CD4-positive, alpha-beta memory T cell (primary cell): ENCODE measurements at regions not wholly inside any gene's neighbourhood (a gene's known extent, or its start where the extent isn't known, plus 50 kb on each side); places are given as distances from the start of the nearest gene placed in this dataset.
"Not testable (repeated sequence)": the region's sequence is repeated elsewhere in the genome, so short reads cannot be mapped to it uniquely, and the experiment has no call there.

Experiments
- CTCF ChIA-PET: fragments of 350-600 bp; sonication (Branson Sonifier 250); formaldehyde crosslinking; loops from one replicate; lab custom pipeline; 2021; ENCODE audit warnings: inconsistent platforms; ENCODE audit not compliant: partially characterized antibody; lab: Charles Lee
- POLR2A ChIA-PET: fragments of 350-600 bp; sonication (Branson Sonifier 250); formaldehyde crosslinking; loops from one replicate; lab custom pipeline; 2021; ENCODE audit not compliant: partially characterized antibody; lab: Charles Lee
- DNase-seq, 5 donors: peaks; one replicate each; pipeline versions ENCODE4 v3.0.0 to v3.0.0-alpha.2; 2020 to 2022; ENCODE audit warnings: mixed read lengths in 1 of 5
- H3K27ac ChIP-seq: one replicate; pipeline ENCODE4 v1.7.0; 2013; ENCODE audit warnings: low read depth, low read length
- H3K27me3 ChIP-seq: 2 replicates; pipeline ENCODE4 v1.7.0; 2013; ENCODE audit warnings: mild to moderate bottlenecking, low read length, moderate library complexity; ENCODE audit not compliant: insufficient read depth
- H3K36me3 ChIP-seq: 2 replicates; pipeline ENCODE4 v1.7.0; 2013; ENCODE audit warnings: mild to moderate bottlenecking, low read length, moderate library complexity; ENCODE audit not compliant: insufficient read depth
- H3K4me1 ChIP-seq: 2 replicates; pipeline ENCODE4 v1.7.0; 2013; ENCODE audit warnings: mild to moderate bottlenecking, low read length, moderate library complexity; ENCODE audit not compliant: insufficient read depth
- H3K4me3 ChIP-seq, 2 donors: one replicate each; pipeline ENCODE4 v1.7.0; 2013; ENCODE audit warnings: low read length in 2 of 2, mild to moderate bottlenecking in 1 of 2
- H3K9me3 ChIP-seq, 2 donors: one replicate each; pipeline ENCODE4 v1.7.0; 2013; ENCODE audit warnings: low read length in 2 of 2, control low read depth in 1 of 2; ENCODE audit not compliant: control insufficient read depth in 1 of 2
- H3K27ac Mint-ChIP-seq, 7 donors: one replicate each; pipeline ENCODE4 v1.8.0; 2020 to 2021; ENCODE audit warnings: mixed read lengths in 7 of 7, mild to moderate bottlenecking in 6 of 7, inconsistent platforms in 3 of 7, moderate library complexity in 3 of 7
- H3K27me3 Mint-ChIP-seq, 2 donors: one replicate each; pipeline ENCODE4 v1.8.0; 2020 to 2021; ENCODE audit warnings: mixed read lengths in 2 of 2
- H3K36me3 Mint-ChIP-seq, 2 donors: one replicate each; pipeline ENCODE4 v1.8.0; 2020 to 2021; ENCODE audit warnings: mixed read lengths in 2 of 2, inconsistent platforms in 1 of 2, mild to moderate bottlenecking in 1 of 2
- H3K4me1 Mint-ChIP-seq, 4 donors: one replicate each; pipeline ENCODE4 v1.8.0; 2020 to 2021; ENCODE audit warnings: mixed read lengths in 4 of 4, mild to moderate bottlenecking in 1 of 4
- H3K4me3 Mint-ChIP-seq, 8 donors: one replicate each; pipeline ENCODE4 v1.8.0; 2020 to 2021; ENCODE audit warnings: mixed read lengths in 8 of 8, mild to moderate bottlenecking in 7 of 8, moderate library complexity in 6 of 8, inconsistent platforms in 3 of 8
- H3K9me3 Mint-ChIP-seq, 8 donors: one replicate each; pipeline ENCODE4 v1.8.0; 2020 to 2021; ENCODE audit warnings: mixed read lengths in 8 of 8, mild to moderate bottlenecking in 5 of 8, inconsistent platforms in 3 of 8, moderate library complexity in 1 of 8
- intact Hi-C: fragments of 100-400 bp; cut with micrococcal nuclease; formaldehyde crosslinking; loops from one replicate; pipeline ENCODE4 v1.15.1; 2023

- DNase-seq, result no peak
- ChIA-PET POLR2A (no interaction called here), CTCF (no interaction called here)
- Mint-ChIP-seq H3K4me3 (no peak overlapping the region), H3K4me1 (no peaks in the 10 kb centered on the region), H3K36me3 (no peaks in the 10 kb centered on the region), H3K27me3 (peaks cover 13 to 15% of the 10 kb centered on the region in 2 donors), H3K27ac (no peak overlapping the region), H3K9me3 (peaks cover 0 to 2% (median 0%) of the 10 kb centered on the region in 8 donors)
- no peak overlapping the region for H3K4me3 ChIP-seq
- no peaks in the 10 kb centered on the region for H3K9me3 ChIP-seq
- H3K4me1 ChIP-seq, result no peaks in the 10 kb centered on the region
- H3K27ac ChIP-seq, result no peak overlapping the region
- H3K36me3 ChIP-seq, result no peaks in the 10 kb centered on the region
- intact Hi-C loops, result no loop called here
- H3K27me3 ChIP-seq, result no peaks in the 10 kb centered on the region
Measured at GRCh38 chr1:29921741-29922140, 685.4 kb downstream of the PTPRU start.

GRCh38 chr1:29920784-29921183 is 684.5 kb downstream of the PTPRU start:
- Histone ChIP-seq H3K27ac (no peak overlapping the region), H3K4me3 (no peak overlapping the region), H3K36me3 (no peaks in the 10 kb centered on the region), H3K4me1 (no peaks in the 10 kb centered on the region), H3K27me3 (no peaks in the 10 kb centered on the region), H3K9me3 (no peaks in the 10 kb centered on the region)
- no peaks in the 10 kb centered on the region for H3K36me3 Mint-ChIP-seq
- ChIA-PET CTCF (no interaction called here), POLR2A (no interaction called here)
- no peak for DNase-seq
- no peak overlapping the region for H3K4me3 Mint-ChIP-seq
- intact Hi-C loops, result no loop called here
- H3K27me3 Mint-ChIP-seq, result peaks cover 13 to 16% of the 10 kb centered on the region in 2 donors
- peaks cover 0 to 2% (median 0%) of the 10 kb centered on the region in 8 donors for H3K9me3 Mint-ChIP-seq
- no peak overlapping the region for H3K27ac Mint-ChIP-seq
- no peaks in the 10 kb centered on the region for H3K4me1 Mint-ChIP-seq

- Histone ChIP-seq H3K36me3 (no peaks in the 10 kb centered on the region), H3K27ac (no peak overlapping the region), H3K9me3 (no peaks in the 10 kb centered on the region), H3K4me1 (no peaks in the 10 kb centered on the region), H3K27me3 (no peaks in the 10 kb centered on the region), H3K4me3 (no peak overlapping the region)
- Mint-ChIP-seq H3K4me3 (no peak overlapping the region), H3K27me3 (peaks cover 11 to 19% of the 10 kb centered on the region in 2 donors), H3K4me1 (no peaks in the 10 kb centered on the region), H3K9me3 (peaks cover 0 to 2% (median 0%) of the 10 kb centered on the region in 8 donors), H3K27ac (no peak overlapping the region), H3K36me3 (no peaks in the 10 kb centered on the region)
- ChIA-PET CTCF (no interaction called here), POLR2A (no interaction called here)
- DNase-seq, result no peak
- intact Hi-C loops, result no loop called here
Measured at GRCh38 chr1:29920316-29920715, 684.0 kb downstream of the PTPRU start.

- DNase-seq, H3K27me3 ChIP-seq, H3K4me1 ChIP-seq, H3K27ac Mint-ChIP-seq, intact Hi-C loops, H3K9me3 Mint-ChIP-seq, H3K36me3 ChIP-seq, H3K4me3 ChIP-seq, H3K4me1 Mint-ChIP-seq, CTCF ChIA-PET, POLR2A ChIA-PET, H3K4me3 Mint-ChIP-seq, H3K36me3 Mint-ChIP-seq, H3K9me3 ChIP-seq, H3K27ac ChIP-seq: not testable (repeated sequence)
- peaks cover 15 to 22% of the 10 kb centered on the region in 2 donors for H3K27me3 Mint-ChIP-seq
Measured at GRCh38 chr1:29919041-29919440, 682.7 kb downstream of the PTPRU start.

GRCh38 chr1:29916656-29917369 is 680.5 kb downstream of the PTPRU start:
- Mint-ChIP-seq H3K27ac (no peak overlapping the region), H3K4me1 (no peaks in the 10 kb centered on the region), H3K36me3 (no peaks in the 10 kb centered on the region), H3K9me3 (peaks cover 0 to 6% (median 0%) of the 10 kb centered on the region in 8 donors), H3K27me3 (peaks cover 23 to 31% of the 10 kb centered on the region in 2 donors), H3K4me3 (no peak overlapping the region)
- ChIA-PET POLR2A (no interaction called here), CTCF (no interaction called here)
- Histone ChIP-seq H3K27me3 (no peaks in the 10 kb centered on the region), H3K9me3 (no peaks in the 10 kb centered on the region), H3K36me3 (no peaks in the 10 kb centered on the region), H3K4me3 (no peak overlapping the region), H3K27ac (no peak overlapping the region), H3K4me1 (no peaks in the 10 kb centered on the region)
- intact Hi-C loops, result no loop called here
- no peak for DNase-seq

GRCh38 chr1:29914936-29915335 is 678.6 kb downstream of the PTPRU start:
- ChIA-PET CTCF (no interaction called here), POLR2A (no interaction called here)
- intact Hi-C loops, result no loop called here
- Mint-ChIP-seq H3K4me1 (no peaks in the 10 kb centered on the region), H3K9me3 (peaks cover 0 to 6% (median 0%) of the 10 kb centered on the region in 8 donors), H3K27me3 (peaks cover 25 to 35% of the 10 kb centered on the region in 2 donors), H3K27ac (no peak overlapping the region), H3K4me3 (no peak overlapping the region), H3K36me3 (no peaks in the 10 kb centered on the region)
- no peaks in the 10 kb centered on the region for H3K27me3 ChIP-seq
- no peaks in the 10 kb centered on the region for H3K36me3 ChIP-seq
- DNase-seq, result no peak
- no peaks in the 10 kb centered on the region for H3K9me3 ChIP-seq
- no peak overlapping the region for H3K4me3 ChIP-seq
- no peaks in the 10 kb centered on the region for H3K4me1 ChIP-seq
- H3K27ac ChIP-seq, result no peak overlapping the region

GRCh38 chr1:29912425-29912824 is 676.1 kb downstream of the PTPRU start:
- ChIA-PET CTCF (interaction anchor here (0.9 kb wide), 1 partner anchor 468 kb away, joined by 3 read pairs; no protein-coding TSS in a partner anchor), POLR2A (no interaction called here)
- H3K9me3 Mint-ChIP-seq, result peaks cover 0 to 6% (median 0%) of the 10 kb centered on the region in 8 donors
- H3K4me3 Mint-ChIP-seq, result no peak overlapping the region
- Histone ChIP-seq H3K27me3 (no peaks in the 10 kb centered on the region), H3K4me3 (no peak overlapping the region), H3K4me1 (no peaks in the 10 kb centered on the region), H3K27ac (no peak overlapping the region), H3K9me3 (no peaks in the 10 kb centered on the region), H3K36me3 (no peaks in the 10 kb centered on the region)
- H3K4me1 Mint-ChIP-seq, result no peaks in the 10 kb centered on the region
- no peak overlapping the region for H3K27ac Mint-ChIP-seq
- intact Hi-C loops, result no loop called here
- DNase-seq, result no peak
- no peaks in the 10 kb centered on the region for H3K36me3 Mint-ChIP-seq
- peaks cover 20 to 29% of the 10 kb centered on the region in 2 donors for H3K27me3 Mint-ChIP-seq
